Mucosa of descending colon (tissue), 3 donors: ENCODE measurements at regions not wholly inside any gene's neighbourhood (a gene's known extent, or its start where the extent isn't known, plus 50 kb on each side); places are given as distances from the start of the nearest gene placed in this dataset.

Experiments used
- ATAC-seq: fragments of 200-7000 bp; cut with Tn5 transposase; one replicate; pipeline ENCODE4 v1.9.1; 2020; ENCODE audit warnings: mild to moderate bottlenecking, moderate library complexity
- DNase-seq, 3 donors: peaks; one replicate each; pipeline ENCODE4 v3.0.0-alpha.2; 2020
- H3K36me3 ChIP-seq: fragments of 200-600 bp; one replicate; pipeline ENCODE4 v1.8.0; 2021; ENCODE audit warnings: low read depth, mild to moderate bottlenecking
- H3K4me1 ChIP-seq: fragments of 200-600 bp; one replicate; pipeline ENCODE4 v1.8.0; 2021; ENCODE audit warnings: low read depth, mild to moderate bottlenecking
- H3K4me3 ChIP-seq: fragments of 200-600 bp; one replicate; pipeline ENCODE4 v1.8.0; 2021; ENCODE audit warnings: mild to moderate bottlenecking
- H3K9me3 ChIP-seq: fragments of 200-600 bp; one replicate; pipeline ENCODE4 v1.8.0; 2021; ENCODE audit warnings: mild to moderate bottlenecking
- CTCF ChIP-seq: fragments of 200-600 bp; IDR thresholded peaks from one replicate; pipeline ENCODE4 v1.8.0; 2022; ENCODE audit warnings: antibody characterized with exemption, mild to moderate bottlenecking
- intact Hi-C, 2 donors: fragments of 100-400 bp; cut with DNase I in 1 of 2; cut with micrococcal nuclease in 1 of 2; formaldehyde crosslinking; loops; one replicate each; pipeline versions ENCODE4 v1.11.0 to v1.11.1; 2022; cut with DNase I, micrococcal nuclease
- donor health status: DM: no; HTN: no; CAD: no; lungs with moderate emphysema.
- donor health status: DM: no; HTN: no; CAD: no.
- donor health status: DM: no; HTN: yes; CAD: no.

DNA sequence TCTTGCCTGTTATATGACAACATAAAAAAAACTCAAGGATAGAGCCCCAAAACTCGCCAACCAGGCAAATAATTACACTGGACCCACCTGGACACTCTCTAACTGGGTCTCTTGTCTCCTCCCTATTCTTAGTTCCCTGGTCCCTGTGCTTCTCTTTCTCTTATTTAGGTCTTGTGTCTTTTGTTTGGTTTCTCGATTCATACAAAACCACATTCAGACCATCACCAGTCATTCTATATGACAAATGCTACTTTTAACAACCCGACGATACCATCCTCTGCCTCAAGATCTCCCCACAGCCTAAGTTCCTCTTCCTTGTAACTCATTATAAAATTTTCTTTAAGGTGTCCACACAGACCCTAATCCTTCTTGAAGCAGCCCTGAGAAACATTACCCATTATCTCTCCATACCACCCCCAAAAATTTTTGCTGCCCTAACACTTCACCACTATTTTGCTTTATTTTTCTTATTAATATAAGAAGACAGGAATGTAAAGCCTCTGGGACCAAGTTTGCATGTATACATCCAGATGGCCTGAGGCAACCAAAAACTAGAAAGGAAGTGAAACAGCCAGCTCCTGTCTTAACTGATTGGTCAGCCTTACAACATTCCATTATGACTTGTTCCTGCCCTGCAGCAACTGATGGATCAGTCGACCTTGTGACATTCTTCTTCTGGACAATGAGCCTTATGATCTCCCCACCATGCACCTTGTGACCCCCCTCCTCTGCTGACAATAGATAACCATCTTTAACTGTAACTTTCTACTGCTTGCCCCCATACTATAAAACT, 638.2 kb downstream of the AMY1C start:
- no peak for DNase-seq
- intact Hi-C loops = no loop called here
- no peak for ATAC-seq
- no peak overlapping the region for H3K4me3 ChIP-seq
- no peaks in the 10 kb centered on the region for H3K36me3 ChIP-seq
- no peaks in the 10 kb centered on the region for H3K4me1 ChIP-seq
- H3K9me3 ChIP-seq = peaks cover 4% of the 10 kb centered on the region
- TF ChIP-seq CTCF = no peak

DNA sequence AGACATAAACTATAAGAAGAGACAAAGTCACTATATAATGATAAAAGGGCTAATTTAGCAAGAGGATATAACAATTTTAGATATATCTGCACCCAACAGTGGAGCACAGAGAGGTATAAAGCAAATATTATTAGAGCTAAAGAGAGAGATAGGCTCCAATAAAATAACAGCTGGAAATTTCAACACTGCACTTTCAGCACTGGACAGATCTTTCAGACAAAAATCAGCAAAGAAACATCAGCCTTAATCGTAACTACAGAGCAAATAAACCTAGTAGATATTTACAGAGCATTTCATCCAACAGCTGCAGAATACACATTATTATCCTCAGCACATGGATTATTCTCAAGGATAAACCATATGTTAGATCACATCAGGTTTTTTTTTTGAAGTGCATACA, 642.9 kb downstream of the AMY1C start:
- Histone ChIP-seq H3K36me3 (no peaks in the 10 kb centered on the region), H3K4me1 (no peaks in the 10 kb centered on the region), H3K4me3 (no peak overlapping the region), H3K9me3 (peaks cover 6% of the 10 kb centered on the region)
- TF ChIP-seq CTCF = no peak
- intact Hi-C loops = no loop called here
- DNase-seq = no peak
- ATAC-seq = no peak

DNA sequence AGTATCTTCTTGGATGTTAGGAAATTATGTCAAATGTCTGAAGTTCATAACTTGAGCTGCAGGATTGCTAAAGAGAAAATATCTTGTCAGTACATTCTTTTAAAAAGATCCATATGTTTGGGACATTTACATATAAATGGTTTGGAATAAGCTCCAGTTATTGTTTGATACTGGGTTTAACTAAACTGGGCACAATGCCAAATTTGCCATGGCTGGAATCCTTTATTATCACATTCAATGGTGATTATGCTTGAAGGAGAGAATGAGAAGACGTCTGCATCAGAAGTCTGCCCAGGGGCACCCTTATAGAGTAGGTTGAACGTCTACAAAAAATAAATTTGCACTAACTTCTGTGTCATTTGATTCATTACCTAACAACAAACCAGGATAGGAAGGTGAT, 652.5 kb downstream of the AMY1C start:
- intact Hi-C loops = no loop called here
- no peaks in the 10 kb centered on the region for H3K36me3 ChIP-seq
- no peak overlapping the region for H3K4me3 ChIP-seq
- TF ChIP-seq CTCF = no peak
- H3K9me3 ChIP-seq = no peaks in the 10 kb centered on the region
- no peaks in the 10 kb centered on the region for H3K4me1 ChIP-seq
- DNase-seq (no peak), ATAC-seq (no peak)

DNA sequence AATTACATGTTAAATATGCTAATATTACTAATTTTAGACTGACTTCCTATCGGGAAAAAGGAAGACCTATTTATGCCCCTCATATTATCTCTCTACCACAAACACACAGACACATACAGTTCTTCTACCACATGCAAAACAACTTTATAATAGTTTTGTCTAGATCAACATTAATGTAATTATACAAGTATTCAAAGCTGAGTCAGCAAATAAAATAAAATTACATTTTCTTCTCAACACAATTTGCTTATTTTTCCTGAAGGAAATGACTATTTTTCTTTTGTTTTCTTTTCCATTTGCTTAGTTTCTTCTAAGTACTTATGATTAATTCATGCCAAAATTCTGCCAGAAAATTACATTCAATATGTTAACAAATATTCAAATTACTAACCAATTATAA, 654.2 kb downstream of the AMY1C start:
- no peak for ATAC-seq
- Histone ChIP-seq H3K4me1 (no peaks in the 10 kb centered on the region), H3K9me3 (no peaks in the 10 kb centered on the region), H3K36me3 (no peaks in the 10 kb centered on the region), H3K4me3 (no peak overlapping the region)
- DNase-seq = no peak
- intact Hi-C loops = no loop called here
- no peak for TF ChIP-seq CTCF

- ATAC-seq = no peak
- DNase-seq = no peak
- H3K36me3 ChIP-seq = no peaks in the 10 kb centered on the region
- intact Hi-C loops = no loop called here
- H3K4me3 ChIP-seq = no peak overlapping the region
- TF ChIP-seq CTCF = no peak
- H3K9me3 ChIP-seq = no peaks in the 10 kb centered on the region
- H3K4me1 ChIP-seq = no peaks in the 10 kb centered on the region
Measured at GRCh38 chr1:104406728-104407127, 657.0 kb downstream of the AMY1C start.
